HCT116 (cell line): ENCODE measurements at regions not wholly inside any gene's neighbourhood (a gene's known extent, or its start where the extent isn't known, plus 50 kb on each side); places are given as distances from the start of the nearest gene placed in this dataset.

Experiments
- ATAC-seq: fragments of 200-7000 bp; cut with Tn5 transposase; 2 replicates; pipeline ENCODE4 v1.9.1; 2020; ENCODE audit warnings: mild to moderate bottlenecking, moderate library complexity
- BruUV-seq: library from RNA; stranded (reverse); fragments of 400-500 nt; replicated peaks from 2 replicates; lab custom pipeline; 2021; lab: Mats Ljungman, UMichigan
- CTCF ChIA-PET: fragments of 300-600 bp; sonication (Branson Sonifier 250); formaldehyde crosslinking; loops from one replicate; lab custom pipeline; 2021; ENCODE audit warnings: antibody characterized with exemption; lab: Charles Lee
- POLR2A ChIA-PET: fragments of 300-600, 350-600 bp; sonication (Branson Sonifier 250); formaldehyde crosslinking; loops from one replicate; lab custom pipeline; 2021; ENCODE audit warnings: antibody characterized with exemption; lab: Charles Lee
- RAD21 ChIA-PET, 2 experiments: fragments of 300-600 bp; sonication (Branson Sonifier 250); formaldehyde crosslinking; loops; one replicate each; lab custom pipeline; 2023; ENCODE audit warnings: low total read pairs in 2 of 2; ENCODE audit not compliant: uncharacterized antibody in 2 of 2, unreplicated experiment in 2 of 2, low non-redundant PET in 1 of 2; lab: Charles Lee
- DNase-seq: peaks from one replicate; pipeline ENCODE4 v3.0.0-alpha.2; 2010; ENCODE audit warnings: low read depth, low spot score
- H2AFZ ChIP-seq: fragments of 200-600 bp; shearing (Covaris generic), sonication (generic); 2 replicates; pipeline ENCODE4 v1.6.1; 2017; ENCODE audit warnings: low read depth, mixed run types, mixed read lengths, antibody characterized with exemption, low read length; ENCODE audit not compliant: poor library complexity, severe bottlenecking
- H3K27ac ChIP-seq: 2 replicates; pipeline ENCODE4 v1.5.1; 2012; ENCODE audit warnings: low read depth, low read length
- H3K27me3 ChIP-seq: fragments of 200-600 bp; sonication (generic); 2 replicates; pipeline ENCODE4 v1.6.1; 2016; ENCODE audit warnings: mixed run types, low read length, mixed read lengths; ENCODE audit not compliant: insufficient read depth
- H3K36me3 ChIP-seq, 2 experiments: fragments of 200-500 bp in 1 of 2; fragments of 200-600 bp in 1 of 2; sonication (Bioruptor generic) in 1 of 2; sonication (generic) in 1 of 2; 2 replicates each; pipeline versions ENCODE4 v1.5.1 to v1.6.1; 2014 to 2016; ENCODE audit warnings: low read length in 2 of 2, inconsistent platforms in 1 of 2, mixed read lengths in 1 of 2, mixed run types in 1 of 2; ENCODE audit not compliant: insufficient read depth in 2 of 2, control insufficient read depth in 1 of 2
- H3K4me1 ChIP-seq, 2 experiments: fragments of 200-600 bp in 1 of 2; sonication (generic) in 1 of 2; 2 replicates each; pipeline versions ENCODE4 v1.5.1 to v1.6.1; 2012 to 2017; ENCODE audit warnings: low read length in 2 of 2, inconsistent platforms in 1 of 2, mild to moderate bottlenecking in 1 of 2, mixed read lengths in 1 of 2, mixed run types in 1 of 2, moderate library complexity in 1 of 2; ENCODE audit not compliant: insufficient read depth in 2 of 2, control insufficient read depth in 1 of 2
- H3K4me2 ChIP-seq: fragments of 200-600 bp; sonication (generic); 2 replicates; pipeline ENCODE4 v1.6.1; 2017; ENCODE audit warnings: mixed run types, low read length, mixed read lengths
- H3K4me3 ChIP-seq, 2 experiments: fragments of 200-600 bp in 1 of 2; sonication (generic) in 1 of 2; replicated peaks in 1 of 2; 2 replicates each; pipeline ENCODE4 v1.5.1; 2011 to 2016; ENCODE audit warnings: low read length in 2 of 2, control low read depth in 1 of 2, low read depth in 1 of 2, mild to moderate bottlenecking in 1 of 2, mixed read lengths in 1 of 2, mixed run types in 1 of 2
- H3K79me2 ChIP-seq: fragments of 200-600 bp; sonication (generic); 2 replicates; pipeline ENCODE4 v1.6.1; 2017; ENCODE audit warnings: mild to moderate bottlenecking, mixed run types, low read length, moderate library complexity, mixed read lengths; ENCODE audit not compliant: insufficient read depth
- H3K9ac ChIP-seq: fragments of 200-600 bp; sonication (generic); 2 replicates; pipeline ENCODE4 v1.6.1; 2016; ENCODE audit warnings: low read length, mixed read lengths
- H3K9me2 ChIP-seq: fragments of 200-600 bp; sonication (generic), shearing (Covaris generic); 2 replicates; pipeline ENCODE4 v1.6.1; 2017; ENCODE audit warnings: mixed run types, mild to moderate bottlenecking, moderate library complexity; ENCODE audit not compliant: insufficient read depth
- H3K9me3 ChIP-seq, 2 experiments: fragments of 200-500 bp in 1 of 2; fragments of 200-600 bp in 1 of 2; sonication (Bioruptor generic) in 1 of 2; sonication (generic) in 1 of 2; 2 replicates each; pipeline ENCODE4 v1.6.1; 2014 to 2017; ENCODE audit warnings: low read length in 2 of 2, mixed read lengths in 2 of 2, inconsistent platforms in 1 of 2, low read depth in 1 of 2, mild to moderate bottlenecking in 1 of 2, mixed run types in 1 of 2, moderate library complexity in 1 of 2; ENCODE audit not compliant: control insufficient read depth in 1 of 2, insufficient read depth in 1 of 2
- H4K20me1 ChIP-seq: fragments of 200-600 bp; sonication (generic), shearing (Covaris generic); 2 replicates; pipeline ENCODE4 v1.6.1; 2017; ENCODE audit warnings: mixed run types, mild to moderate bottlenecking, moderate library complexity; ENCODE audit not compliant: insufficient read depth
- ATF3 ChIP-seq: IDR thresholded peaks from 2 replicates; pipeline ENCODE4 v1.6.1; 2012
- CEBPB ChIP-seq: IDR thresholded peaks from 2 replicates; pipeline ENCODE4 v1.6.1; 2012; ENCODE audit warnings: low read depth
- EGR1 ChIP-seq: IDR thresholded peaks from 2 replicates; pipeline ENCODE4 v1.6.1; 2012; ENCODE audit warnings: low read depth
- ELF1 ChIP-seq: IDR thresholded peaks from 2 replicates; pipeline ENCODE4 v1.6.1; 2012; ENCODE audit warnings: low read depth, borderline replicate concordance
- FOSL1 ChIP-seq: IDR thresholded peaks from 2 replicates; pipeline ENCODE4 v1.6.1; 2012; ENCODE audit warnings: low read depth
- JUND ChIP-seq: IDR thresholded peaks from 2 replicates; pipeline ENCODE4 v1.6.1; 2012
- POLR2A ChIP-seq: IDR thresholded peaks from 2 replicates; pipeline ENCODE4 v1.7.0; 2011; ENCODE audit warnings: borderline replicate concordance; ENCODE audit not compliant: insufficient read depth, insufficient read length; ENCODE audit errors: extremely low read depth
- POLR2AphosphoS5 ChIP-seq: IDR thresholded peaks from 2 replicates; pipeline ENCODE4 v1.6.1; 2011; ENCODE audit warnings: mild to moderate bottlenecking, low read depth, low read length, moderate library complexity
- RAD21 ChIP-seq: IDR thresholded peaks from 2 replicates; pipeline ENCODE4 v1.6.1; 2012; ENCODE audit warnings: low read depth, mild to moderate bottlenecking
- SIN3A ChIP-seq: IDR thresholded peaks from 2 replicates; pipeline ENCODE4 v1.6.1; 2012; ENCODE audit warnings: low read depth
- SRF ChIP-seq: IDR thresholded peaks from 2 replicates; pipeline ENCODE4 v1.6.1; 2012; ENCODE audit warnings: low read depth
- TCF7L2 ChIP-seq: IDR thresholded peaks from 2 replicates; pipeline ENCODE4 v1.7.0; 2011; ENCODE audit warnings: borderline replicate concordance, inconsistent platforms; ENCODE audit not compliant: insufficient read depth, insufficient read length; ENCODE audit errors: extremely low read depth
- YY1 ChIP-seq: IDR thresholded peaks from 2 replicates; pipeline ENCODE4 v1.6.1; 2011; ENCODE audit warnings: low read length, low read depth, moderate library complexity, mild to moderate bottlenecking; ENCODE audit not compliant: insufficient replicate concordance; ENCODE audit errors: extremely low read depth
- ZBTB33 ChIP-seq: IDR thresholded peaks from 2 replicates; pipeline ENCODE4 v1.6.1; 2011; ENCODE audit warnings: mild to moderate bottlenecking, low read length, moderate library complexity; ENCODE audit not compliant: insufficient replicate concordance; ENCODE audit errors: extremely low read depth
- ZNF274 ChIP-seq: fragments of 200-500 bp; sonication (Bioruptor generic); IDR thresholded peaks from 2 replicates; pipeline ENCODE4 v1.6.1; 2014; ENCODE audit warnings: mild to moderate bottlenecking, low read depth, low read length, inconsistent platforms
- intact Hi-C: fragments of 100-400 bp; cut with micrococcal nuclease; formaldehyde crosslinking; loops from 2 replicates; pipeline ENCODE4 v1.10.0; 2022
- TF ChIP-seq, protein P1 (sequence below): IDR thresholded peaks from 2 replicates; pipeline ENCODE4 v1.6.1; 2012

- no peak for ATAC-seq
- ChIA-PET CTCF (no interaction called here), RAD21 (no interaction called here)
- no peaks in the 10 kb centered on the region for H3K9me2 ChIP-seq
- H3K9ac ChIP-seq: no peak overlapping the region
- no peak overlapping the region for H2AFZ ChIP-seq
- intact Hi-C loops: no loop called here
- no peaks in the 10 kb centered on the region for H3K27me3 ChIP-seq
- TF ChIP-seq, protein P1, sequence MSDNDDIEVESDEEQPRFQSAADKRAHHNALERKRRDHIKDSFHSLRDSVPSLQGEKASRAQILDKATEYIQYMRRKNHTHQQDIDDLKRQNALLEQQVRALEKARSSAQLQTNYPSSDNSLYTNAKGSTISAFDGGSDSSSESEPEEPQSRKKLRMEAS: no peak
- TF ChIP-seq TCF7L2: no peak
- TF ChIP-seq YY1: no peak
- no peak for TF ChIP-seq SIN3A
- TF ChIP-seq EGR1: no peak
- no peak for TF ChIP-seq FOSL1
- TF ChIP-seq ZNF274: no peak
- TF ChIP-seq SRF: no peak
- TF ChIP-seq ATF3: no peak
- no peak for TF ChIP-seq RAD21
- no peak for TF ChIP-seq CEBPB
- TF ChIP-seq, all 23 proteins: peak for 0
- H3K27ac ChIP-seq: no peak overlapping the region
- no peak for DNase-seq
- no peaks in the 10 kb centered on the region for H3K4me1 ChIP-seq
- no TSS peak for BruUV-seq
- POLR2A ChIA-PET: no interaction called here
- no peaks in the 10 kb centered on the region for H3K79me2 ChIP-seq
- peaks cover 0 to 13% of the 10 kb centered on the region in 2 experiments; a peak in 2 of 4 replicates for H3K9me3 ChIP-seq
- no peak overlapping the region for H3K4me3 ChIP-seq
- no peaks in the 10 kb centered on the region for H3K36me3 ChIP-seq
- no peaks in the 10 kb centered on the region for H4K20me1 ChIP-seq
- no peak overlapping the region for H3K4me2 ChIP-seq
Observed at GRCh38 chr21:38039841-38040240, 123.6 kb upstream of the KCNJ6 start.

- Histone ChIP-seq H3K27me3 (no peaks in the 10 kb centered on the region), H3K4me3 (no peak overlapping the region), H3K4me1 (no peaks in the 10 kb centered on the region), H4K20me1 (no peaks in the 10 kb centered on the region), H3K9ac (no peak overlapping the region), H3K27ac (no peak overlapping the region), H3K9me2 (no peaks in the 10 kb centered on the region), H3K79me2 (no peaks in the 10 kb centered on the region), H3K9me3 (peaks cover 0 to 13% of the 10 kb centered on the region in 2 experiments; a peak in 2 of 4 replicates), H3K36me3 (no peaks in the 10 kb centered on the region), H3K4me2 (no peak overlapping the region), H2AFZ (no peak overlapping the region)
- BruUV-seq: no TSS peak
- ChIA-PET RAD21 (no interaction called here), POLR2A (no interaction called here), CTCF (no interaction called here)
- ATAC-seq (no peak), DNase-seq (no peak)
- intact Hi-C loops: no loop called here
- TF ChIP-seq, protein P1: no peak
- TF ChIP-seq ZNF274 (no peak), EGR1 (no peak), JUND (no peak), SRF (no peak), FOSL1 (no peak), TCF7L2 (no peak), ZBTB33 (no peak), ATF3 (no peak), CEBPB (no peak), SIN3A (no peak), ELF1 (no peak), POLR2AphosphoS5 (no peak), POLR2A (no peak)
Observed at GRCh38 chr21:38041493-38041892, 125.2 kb upstream of the KCNJ6 start.
